ENCODE measurements at regions not wholly inside any gene's neighbourhood (a gene's known extent, or its start where the extent isn't known, plus 50 kb on each side); places are given as distances from the start of the nearest gene placed in this dataset.

- H3K4me1 ChIP-seq (ENCODE audit: control insufficient read depth, extremely low read depth, insufficient read depth, low read length): no peaks in the 10 kb centered on the region
- POLR2A ChIA-PET: no interaction called here
- H3K4me3 ChIP-seq (replicated peaks in 1 of 3; ENCODE audit: insufficient read depth in 1 of 3, low read depth in 1 of 3, low read length in 3 of 3): no peak overlapping the region
- CTCF ChIA-PET: no interaction called here
- dilution Hi-C loops (cut with MboI; ENCODE audit: extremely low pct_ligation_motif_present, low sequenced_read_pairs): no loop called here
- H3K9me1 ChIP-seq (replicated peaks; ENCODE audit: control insufficient read depth, extremely low read depth, insufficient read depth, low read length): no peaks in the 10 kb centered on the region
- DNase-seq (ENCODE audit: low read depth, low spot score) (no peak), FAIRE-seq (no peak)
- H3K4me2 ChIP-seq (ENCODE audit: insufficient read depth, low read length): no peak overlapping the region
- no peaks in the 10 kb centered on the region for H3K36me3 ChIP-seq (ENCODE audit: control insufficient read depth in 2 of 2, extremely low read depth in 1 of 2, insufficient read depth in 2 of 2, low read length in 2 of 2)
- H3K27me3 ChIP-seq (ENCODE audit: control insufficient read depth in 2 of 2, insufficient read depth in 2 of 2, low read length in 2 of 2): no peaks in the 10 kb centered on the region
- intact Hi-C loops (cut with micrococcal nuclease): no loop called here
- H3K9me3 ChIP-seq (replicated peaks; ENCODE audit: control insufficient read depth, insufficient read depth, low read length): peaks cover 4% of the 10 kb centered on the region
- BruUV-seq (replicated peaks): no TSS peak
- H2AFZ ChIP-seq (ENCODE audit: low read depth, low read length): no peak overlapping the region
- no peak overlapping the region for H3K27ac ChIP-seq (ENCODE audit: insufficient read depth, low read depth, low read length)
- H4K20me1 ChIP-seq (replicated peaks; ENCODE audit: control insufficient read depth, extremely low read depth, insufficient read depth, low read length): no peaks in the 10 kb centered on the region
- no peaks in the 10 kb centered on the region for H3K79me2 ChIP-seq (ENCODE audit: control insufficient read depth, insufficient read depth, low read length)
- H3K9ac ChIP-seq (replicated peaks; ENCODE audit: extremely low read depth, insufficient read depth, low read length): no peak overlapping the region
- TF ChIP-seq POLR2A (IDR thresholded peaks at IDR 0.05; ENCODE audit: low read depth, low read length) (no peak), FOS (IDR thresholded peaks at IDR 0.05; ENCODE audit: borderline replicate concordance, insufficient read depth, low read length) (no peak), GATA2 (IDR thresholded peaks at IDR 0.05; ENCODE audit: insufficient read depth, insufficient read length, low read depth, low read length) (no peak), CTCF (IDR thresholded peaks at IDR 0.05; ENCODE audit: extremely low read depth in 1 of 2, insufficient read depth in 1 of 2, low read depth in 1 of 2, low read length in 2 of 2) (no peak), MAX (IDR thresholded peaks at IDR 0.05; ENCODE audit: insufficient read depth, insufficient read length) (no peak), EZH2 (IDR thresholded peaks at IDR 0.05; ENCODE audit: borderline replicate concordance, low read depth, low read length, severe bottlenecking) (no peak), MYC (IDR thresholded peaks at IDR 0.05; ENCODE audit: low read depth, low read length) (no peak), JUN (IDR thresholded peaks at IDR 0.05; ENCODE audit: borderline replicate concordance, insufficient read depth, insufficient read length, low read depth) (no peak), POLR2AphosphoS5 (IDR thresholded peaks at IDR 0.05; ENCODE audit: insufficient read depth, low read depth, low read length) (no peak)
Measured at GRCh38 chr16:50974438-50975036, 176.5 kb downstream of the SALL1 start.

Measured in endothelial cell of umbilical vein (primary cell).